ENCODE measurements at regions not wholly inside any gene's neighbourhood (a gene's known extent, or its start where the extent isn't known, plus 50 kb on each side); places are given as distances from the start of the nearest gene placed in this dataset.

- TF ChIP-seq, protein P1, sequence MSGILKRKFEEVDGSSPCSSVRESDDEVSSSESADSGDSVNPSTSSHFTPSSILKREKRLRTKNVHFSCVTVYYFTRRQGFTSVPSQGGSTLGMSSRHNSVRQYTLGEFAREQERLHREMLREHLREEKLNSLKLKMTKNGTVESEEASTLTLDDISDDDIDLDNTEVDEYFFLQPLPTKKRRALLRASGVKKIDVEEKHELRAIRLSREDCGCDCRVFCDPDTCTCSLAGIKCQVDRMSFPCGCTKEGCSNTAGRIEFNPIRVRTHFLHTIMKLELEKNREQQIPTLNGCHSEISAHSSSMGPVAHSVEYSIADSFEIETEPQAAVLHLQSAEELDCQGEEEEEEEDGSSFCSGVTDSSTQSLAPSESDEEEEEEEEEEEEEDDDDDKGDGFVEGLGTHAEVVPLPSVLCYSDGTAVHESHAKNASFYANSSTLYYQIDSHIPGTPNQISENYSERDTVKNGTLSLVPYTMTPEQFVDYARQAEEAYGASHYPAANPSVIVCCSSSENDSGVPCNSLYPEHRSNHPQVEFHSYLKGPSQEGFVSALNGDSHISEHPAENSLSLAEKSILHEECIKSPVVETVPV (CRISPR knock-in tag; IDR thresholded peaks at IDR 0.05): no peak
- TF ChIP-seq PATZ1 (CRISPR knock-in tag; IDR thresholded peaks at IDR 0.05; ENCODE audit: borderline replicate concordance): no peak
- TF ChIP-seq ESRRG (CRISPR knock-in tag; IDR thresholded peaks at IDR 0.05): no peak
- no peak for TF ChIP-seq ZFP3 (CRISPR knock-in tag; IDR thresholded peaks at IDR 0.05)
- TF ChIP-seq TOX (CRISPR knock-in tag; IDR thresholded peaks at IDR 0.05; ENCODE audit: borderline replicate concordance): no peak
- no peak for TF ChIP-seq PPARA (CRISPR knock-in tag; IDR thresholded peaks at IDR 0.05; ENCODE audit: borderline replicate concordance)
These were observed 117.1 kb upstream of the ANTXRL start for GRCh38 chr10:46169736-46170135.
